Activated CD4-positive, alpha-beta T cell treated with anti-CD3 and anti-CD28 coated beads for 24 hours (primary cell): ENCODE measurements at regions not wholly inside any gene's neighbourhood (a gene's known extent, or its start where the extent isn't known, plus 50 kb on each side); places are given as distances from the start of the nearest gene placed in this dataset.

Experiments
- DNase-seq, 2 donors: peaks; one replicate each; pipeline ENCODE4 v3.0.0-alpha.2; 2020; ENCODE audit warnings: low read depth in 2 of 2

- DNase-seq = no peak
These were observed 949.5 kb upstream of the CDH8 start for GRCh38 chr16:62985722-62986121.

- no peak for DNase-seq
These were observed 942.2 kb upstream of the CDH8 start for GRCh38 chr16:62978451-62978850.

- DNase-seq = no peak
These were observed 941.6 kb upstream of the CDH8 start for GRCh38 chr16:62977876-62978275.

- no peak for DNase-seq
These were observed 938.2 kb upstream of the CDH8 start for GRCh38 chr16:62974424-62974823.

- DNase-seq = no peak
These were observed 934.6 kb upstream of the CDH8 start for GRCh38 chr16:62970851-62971250.

- DNase-seq = no peak
These were observed 933.6 kb upstream of the CDH8 start for GRCh38 chr16:62969711-62970318.

- no peak for DNase-seq
These were observed 931.4 kb upstream of the CDH8 start for GRCh38 chr16:62967611-62968010.

GRCh38 chr16:62967163-62967562 lies 930.9 kb upstream of the CDH8 start:
- DNase-seq = no peak

GRCh38 chr16:62966626-62967025 lies 930.4 kb upstream of the CDH8 start:
- DNase-seq = no peak

- no peak for DNase-seq
These were observed 929.6 kb upstream of the CDH8 start for GRCh38 chr16:62965831-62966230.

GRCh38 chr16:62963846-62964245 lies 927.6 kb upstream of the CDH8 start:
- no peak for DNase-seq

- DNase-seq = no peak
These were observed 918.8 kb upstream of the CDH8 start for GRCh38 chr16:62955033-62955349.

GRCh38 chr16:62954144-62955032 lies 918.1 kb upstream of the CDH8 start:
- DNase-seq = no peak

- DNase-seq = no peak
These were observed 914.1 kb upstream of the CDH8 start for GRCh38 chr16:62950351-62950750.

- DNase-seq = no peak
These were observed 904.3 kb upstream of the CDH8 start for GRCh38 chr16:62940569-62940968.

- DNase-seq = no peak
These were observed 903.4 kb upstream of the CDH8 start for GRCh38 chr16:62939687-62940086.

GRCh38 chr16:62933929-62934328 lies 897.7 kb upstream of the CDH8 start:
- DNase-seq = no peak

GRCh38 chr16:62929593-62929992 lies 893.4 kb upstream of the CDH8 start:
- no peak for DNase-seq

- no peak for DNase-seq
These were observed 890.9 kb upstream of the CDH8 start for GRCh38 chr16:62927122-62927521.

GRCh38 chr16:62926121-62926801 lies 890.0 kb upstream of the CDH8 start:
- DNase-seq = no peak

GRCh38 chr16:62921904-62922303 lies 885.7 kb upstream of the CDH8 start:
- no peak for DNase-seq

GRCh38 chr16:62913924-62914323 lies 877.7 kb upstream of the CDH8 start:
- no peak for DNase-seq

- no peak for DNase-seq
These were observed 877.1 kb upstream of the CDH8 start for GRCh38 chr16:62913333-62913732.
